CD4-positive, alpha-beta T cell treated with Interleukin-15 for 4 hours (primary cell): ENCODE measurements at regions not wholly inside any gene's neighbourhood (a gene's known extent, or its start where the extent isn't known, plus 50 kb on each side); places are given as distances from the start of the nearest gene placed in this dataset.

Experiments used
- DNase-seq: peaks from one replicate; pipeline ENCODE4 v3.0.0-alpha.2; 2020; ENCODE audit warnings: low spot score

- no peak for DNase-seq
Measured at GRCh38 chr6:147820520-147820919, 312.0 kb downstream of the SAMD5 start.

GRCh38 chr6:147821295-147821897 lies 312.9 kb downstream of the SAMD5 start:
- DNase-seq, result no peak

- no peak for DNase-seq
Measured at GRCh38 chr6:147823936-147824335, 315.4 kb downstream of the SAMD5 start.

- DNase-seq, result no peak
Measured at GRCh38 chr6:147825848-147826247, 317.4 kb downstream of the SAMD5 start.

- DNase-seq, result no peak
Measured at GRCh38 chr6:147826698-147827097, 318.2 kb downstream of the SAMD5 start.

- no peak for DNase-seq
Measured at GRCh38 chr6:147829418-147829817, 320.9 kb downstream of the SAMD5 start.

GRCh38 chr6:147829835-147830234 lies 321.3 kb downstream of the SAMD5 start:
- no peak for DNase-seq

- DNase-seq, result no peak
Measured at GRCh38 chr6:147831356-147831755, 322.9 kb downstream of the SAMD5 start.

- DNase-seq, result no peak
Measured at GRCh38 chr6:147833607-147834006, 325.1 kb downstream of the SAMD5 start.

- no peak for DNase-seq
Measured at GRCh38 chr6:147834084-147834776, 325.7 kb downstream of the SAMD5 start.

GRCh38 chr6:147837540-147837939 lies 329.1 kb downstream of the SAMD5 start:
- no peak for DNase-seq

- no peak for DNase-seq
Measured at GRCh38 chr6:147839708-147840610, 331.5 kb downstream of the SAMD5 start.

GRCh38 chr6:147841547-147842148 lies 333.2 kb downstream of the SAMD5 start:
- no peak for DNase-seq

- DNase-seq, result no peak
Measured at GRCh38 chr6:147849401-147850330, 341.2 kb downstream of the SAMD5 start.

GRCh38 chr6:147852772-147853171 lies 344.3 kb downstream of the SAMD5 start:
- DNase-seq, result no peak

GRCh38 chr6:147853574-147853973 lies 345.1 kb downstream of the SAMD5 start:
- DNase-seq, result no peak

- no peak for DNase-seq
Measured at GRCh38 chr6:147855803-147856482, 347.5 kb downstream of the SAMD5 start.

GRCh38 chr6:147856687-147857086 lies 348.2 kb downstream of the SAMD5 start:
- DNase-seq, result no peak

- DNase-seq, result no peak
Measured at GRCh38 chr6:147858421-147858820, 349.9 kb downstream of the SAMD5 start.

- DNase-seq, result no peak
Measured at GRCh38 chr6:147859071-147859470, 350.6 kb downstream of the SAMD5 start.

- DNase-seq, result no peak
Measured at GRCh38 chr6:147861696-147862095, 353.2 kb downstream of the SAMD5 start.
